ENCODE measurements at regions not wholly inside any gene's neighbourhood (a gene's known extent, or its start where the extent isn't known, plus 50 kb on each side); places are given as distances from the start of the nearest gene placed in this dataset.

DNA sequence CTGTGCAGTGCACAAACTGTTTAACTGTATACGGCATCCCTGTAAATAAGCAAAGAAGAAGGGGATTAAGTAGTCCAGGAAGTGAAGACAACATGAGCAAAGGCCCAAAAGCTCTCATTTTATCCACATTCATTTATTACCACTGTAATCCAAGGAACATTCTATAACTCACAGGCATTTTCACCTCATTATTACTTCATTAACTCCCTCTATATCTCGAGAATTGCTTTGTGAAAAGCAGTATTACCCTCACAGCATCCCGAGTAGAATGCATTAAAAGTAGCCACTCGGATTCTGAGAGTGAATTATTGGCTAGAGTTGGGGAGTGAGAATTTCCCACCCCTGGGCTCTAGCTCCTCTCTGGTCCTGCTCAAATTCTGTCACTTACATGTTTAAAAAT is 51.0 kb upstream of the CHCHD3 start:
- no peaks in the 10 kb centered on the region for H3F3A ChIP-seq (replicated peaks; ENCODE audit: insufficient read depth)
- 49% methylated on average over 4 of the region's 4 CpGs for WGBS (ENCODE audit: low lambda C conversion rate)
- H3K4me3 ChIP-seq (ENCODE audit: low read depth in 2 of 2, low read length in 1 of 2), result no peak overlapping the region
- no peaks in the 10 kb centered on the region for H3K79me2 ChIP-seq (ENCODE audit: insufficient read depth)
- no peak overlapping the region for H3K4me2 ChIP-seq
- no peaks in the 10 kb centered on the region for H4K20me1 ChIP-seq (ENCODE audit: insufficient read depth)
- H3K27ac ChIP-seq (ENCODE audit: low read depth in 2 of 2, low read length in 1 of 2), result no peak overlapping the region
- no peak overlapping the region for H2AFZ ChIP-seq (ENCODE audit: low read depth)
- no peak for DNase-seq
- no peaks in the 10 kb centered on the region for H3K9me2 ChIP-seq
- H3K9ac ChIP-seq, result no peak overlapping the region
- ChIA-PET CTCF (interaction anchor here (0.7 kb wide), 1 partner anchor 1188 kb away, joined by 6 read pairs; no protein-coding TSS in a partner anchor), POLR2A (interaction anchor here (0.9 kb wide), 1 partner anchor 9 kb away, joined by 3 read pairs; no protein-coding TSS in a partner anchor)
- TF ChIP-seq, protein P1, sequence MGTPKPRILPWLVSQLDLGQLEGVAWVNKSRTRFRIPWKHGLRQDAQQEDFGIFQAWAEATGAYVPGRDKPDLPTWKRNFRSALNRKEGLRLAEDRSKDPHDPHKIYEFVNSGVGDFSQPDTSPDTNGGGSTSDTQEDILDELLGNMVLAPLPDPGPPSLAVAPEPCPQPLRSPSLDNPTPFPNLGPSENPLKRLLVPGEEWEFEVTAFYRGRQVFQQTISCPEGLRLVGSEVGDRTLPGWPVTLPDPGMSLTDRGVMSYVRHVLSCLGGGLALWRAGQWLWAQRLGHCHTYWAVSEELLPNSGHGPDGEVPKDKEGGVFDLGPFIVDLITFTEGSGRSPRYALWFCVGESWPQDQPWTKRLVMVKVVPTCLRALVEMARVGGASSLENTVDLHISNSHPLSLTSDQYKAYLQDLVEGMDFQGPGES (IDR thresholded peaks at IDR 0.05; ENCODE audit: low read depth, low read length), result no peak
- no peak for TF ChIP-seq TEAD4 (IDR thresholded peaks at IDR 0.05; ENCODE audit: borderline replicate concordance, insufficient read depth)
- TF ChIP-seq, protein P2, sequence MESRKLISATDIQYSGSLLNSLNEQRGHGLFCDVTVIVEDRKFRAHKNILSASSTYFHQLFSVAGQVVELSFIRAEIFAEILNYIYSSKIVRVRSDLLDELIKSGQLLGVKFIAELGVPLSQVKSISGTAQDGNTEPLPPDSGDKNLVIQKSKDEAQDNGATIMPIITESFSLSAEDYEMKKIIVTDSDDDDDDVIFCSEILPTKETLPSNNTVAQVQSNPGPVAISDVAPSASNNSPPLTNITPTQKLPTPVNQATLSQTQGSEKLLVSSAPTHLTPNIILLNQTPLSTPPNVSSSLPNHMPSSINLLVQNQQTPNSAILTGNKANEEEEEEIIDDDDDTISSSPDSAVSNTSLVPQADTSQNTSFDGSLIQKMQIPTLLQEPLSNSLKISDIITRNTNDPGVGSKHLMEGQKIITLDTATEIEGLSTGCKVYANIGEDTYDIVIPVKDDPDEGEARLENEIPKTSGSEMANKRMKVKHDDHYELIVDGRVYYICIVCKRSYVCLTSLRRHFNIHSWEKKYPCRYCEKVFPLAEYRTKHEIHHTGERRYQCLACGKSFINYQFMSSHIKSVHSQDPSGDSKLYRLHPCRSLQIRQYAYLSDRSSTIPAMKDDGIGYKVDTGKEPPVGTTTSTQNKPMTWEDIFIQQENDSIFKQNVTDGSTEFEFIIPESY (IDR thresholded peaks at IDR 0.05; ENCODE audit: borderline replicate concordance, low read depth), result no peak
- TF ChIP-seq NFIC (IDR thresholded peaks at IDR 0.05; ENCODE audit: borderline replicate concordance), result no peak
- TF ChIP-seq RCOR1 (IDR thresholded peaks at IDR 0.05; ENCODE audit: low read length), result no peak
- no peak for TF ChIP-seq MXI1 (IDR thresholded peaks at IDR 0.05; ENCODE audit: low read depth, low read length)
- no peak for TF ChIP-seq YY1 (IDR thresholded peaks at IDR 0.05; ENCODE audit: low read depth)
- TF ChIP-seq TCF12 (IDR thresholded peaks at IDR 0.05), result no peak
- no peak for TF ChIP-seq NRF1 (IDR thresholded peaks at IDR 0.05; ENCODE audit: low read depth, low read length)
- TF ChIP-seq, protein P3, sequence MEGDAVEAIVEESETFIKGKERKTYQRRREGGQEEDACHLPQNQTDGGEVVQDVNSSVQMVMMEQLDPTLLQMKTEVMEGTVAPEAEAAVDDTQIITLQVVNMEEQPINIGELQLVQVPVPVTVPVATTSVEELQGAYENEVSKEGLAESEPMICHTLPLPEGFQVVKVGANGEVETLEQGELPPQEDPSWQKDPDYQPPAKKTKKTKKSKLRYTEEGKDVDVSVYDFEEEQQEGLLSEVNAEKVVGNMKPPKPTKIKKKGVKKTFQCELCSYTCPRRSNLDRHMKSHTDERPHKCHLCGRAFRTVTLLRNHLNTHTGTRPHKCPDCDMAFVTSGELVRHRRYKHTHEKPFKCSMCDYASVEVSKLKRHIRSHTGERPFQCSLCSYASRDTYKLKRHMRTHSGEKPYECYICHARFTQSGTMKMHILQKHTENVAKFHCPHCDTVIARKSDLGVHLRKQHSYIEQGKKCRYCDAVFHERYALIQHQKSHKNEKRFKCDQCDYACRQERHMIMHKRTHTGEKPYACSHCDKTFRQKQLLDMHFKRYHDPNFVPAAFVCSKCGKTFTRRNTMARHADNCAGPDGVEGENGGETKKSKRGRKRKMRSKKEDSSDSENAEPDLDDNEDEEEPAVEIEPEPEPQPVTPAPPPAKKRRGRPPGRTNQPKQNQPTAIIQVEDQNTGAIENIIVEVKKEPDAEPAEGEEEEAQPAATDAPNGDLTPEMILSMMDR (IDR thresholded peaks at IDR 0.05), result no peak
- no peak for TF ChIP-seq EZH2phosphoT487 (IDR thresholded peaks at IDR 0.05; ENCODE audit: borderline replicate concordance, low read depth)
- no peak for TF ChIP-seq GABPA (IDR thresholded peaks at IDR 0.05; ENCODE audit: low read depth)
- TF ChIP-seq, protein P4, sequence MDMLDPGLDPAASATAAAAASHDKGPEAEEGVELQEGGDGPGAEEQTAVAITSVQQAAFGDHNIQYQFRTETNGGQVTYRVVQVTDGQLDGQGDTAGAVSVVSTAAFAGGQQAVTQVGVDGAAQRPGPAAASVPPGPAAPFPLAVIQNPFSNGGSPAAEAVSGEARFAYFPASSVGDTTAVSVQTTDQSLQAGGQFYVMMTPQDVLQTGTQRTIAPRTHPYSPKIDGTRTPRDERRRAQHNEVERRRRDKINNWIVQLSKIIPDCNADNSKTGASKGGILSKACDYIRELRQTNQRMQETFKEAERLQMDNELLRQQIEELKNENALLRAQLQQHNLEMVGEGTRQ (IDR thresholded peaks at IDR 0.05; ENCODE audit: borderline replicate concordance, low read depth, low read length), result no peak
- TF ChIP-seq FOXM1 (IDR thresholded peaks at IDR 0.05; ENCODE audit: low read depth), result no peak
- no peaks in the 10 kb centered on the region for H3K9me3 ChIP-seq
- H3K4me1 ChIP-seq (ENCODE audit: control insufficient read depth in 1 of 2, insufficient read depth in 2 of 2, low read depth in 1 of 2, low read length in 1 of 2), result no peaks in the 10 kb centered on the region
- H3K36me3 ChIP-seq (replicated peaks in 1 of 2; ENCODE audit: control insufficient read depth in 1 of 2, insufficient read depth in 2 of 2, low read length in 1 of 2), result no peaks in the 10 kb centered on the region
- no peaks in the 10 kb centered on the region for H3K27me3 ChIP-seq (ENCODE audit: insufficient read depth)

All from SK-N-SH (cell line).